ENCODE measurements at regions not wholly inside any gene's neighbourhood (a gene's known extent, or its start where the extent isn't known, plus 50 kb on each side); places are given as distances from the start of the nearest gene placed in this dataset.

GRCh38 chr14:25521616-25522015, 471.7 kb upstream of the STXBP6 start:
- Histone ChIP-seq H3K27me3 (ENCODE audit: insufficient read depth, low read depth, severe bottlenecking) (peaks cover 34% of the 10 kb centered on the region), H3K4me3 (ENCODE audit: low read depth, low read length) (no peak overlapping the region), H3K27ac (no peak overlapping the region), H3K36me3 (no peaks in the 10 kb centered on the region), H3K9me3 (ENCODE audit: severe bottlenecking) (no peaks in the 10 kb centered on the region)
- no peak for TF ChIP-seq CTCF (IDR thresholded peaks at IDR 0.05; ENCODE audit: low read depth, low read length)
- no peak for DNase-seq

GRCh38 chr14:25520821-25521220, 470.9 kb upstream of the STXBP6 start:
- no peak overlapping the region for H3K4me3 ChIP-seq (ENCODE audit: low read depth, low read length)
- no peaks in the 10 kb centered on the region for H3K36me3 ChIP-seq
- no peaks in the 10 kb centered on the region for H3K9me3 ChIP-seq (ENCODE audit: severe bottlenecking)
- no peak for TF ChIP-seq CTCF (IDR thresholded peaks at IDR 0.05; ENCODE audit: low read depth, low read length)
- H3K27ac ChIP-seq = no peak overlapping the region
- DNase-seq = no peak
- peaks cover 36% of the 10 kb centered on the region for H3K27me3 ChIP-seq (ENCODE audit: insufficient read depth, low read depth, severe bottlenecking)

GRCh38 chr14:25518364-25518763, 468.4 kb upstream of the STXBP6 start:
- no peak for DNase-seq
- H3K9me3 ChIP-seq (ENCODE audit: severe bottlenecking) = no peaks in the 10 kb centered on the region
- H3K36me3 ChIP-seq = no peaks in the 10 kb centered on the region
- no peak overlapping the region for H3K4me3 ChIP-seq (ENCODE audit: low read depth, low read length)
- H3K27ac ChIP-seq = no peak overlapping the region
- TF ChIP-seq CTCF (IDR thresholded peaks at IDR 0.05; ENCODE audit: low read depth, low read length) = no peak
- peaks cover 31% of the 10 kb centered on the region for H3K27me3 ChIP-seq (ENCODE audit: insufficient read depth, low read depth, severe bottlenecking)

- Histone ChIP-seq H3K9me3 (ENCODE audit: severe bottlenecking) (no peaks in the 10 kb centered on the region), H3K4me3 (ENCODE audit: low read depth, low read length) (no peak overlapping the region), H3K27me3 (ENCODE audit: insufficient read depth, low read depth, severe bottlenecking) (peaks cover 16% of the 10 kb centered on the region), H3K36me3 (no peaks in the 10 kb centered on the region), H3K27ac (no peak overlapping the region)
- TF ChIP-seq CTCF (IDR thresholded peaks at IDR 0.05; ENCODE audit: low read depth, low read length) = no peak
- DNase-seq = no peak
Measured at GRCh38 chr14:25516838-25517237, 466.9 kb upstream of the STXBP6 start.

- H3K27me3 ChIP-seq (ENCODE audit: insufficient read depth, low read depth, severe bottlenecking) = peaks cover 8% of the 10 kb centered on the region
- H3K4me3 ChIP-seq (ENCODE audit: low read depth, low read length) = no peak overlapping the region
- H3K36me3 ChIP-seq = no peaks in the 10 kb centered on the region
- TF ChIP-seq CTCF (IDR thresholded peaks at IDR 0.05; ENCODE audit: low read depth, low read length) = no peak
- no peak overlapping the region for H3K27ac ChIP-seq
- no peak for DNase-seq
- H3K9me3 ChIP-seq (ENCODE audit: severe bottlenecking) = no peaks in the 10 kb centered on the region
Measured at GRCh38 chr14:25508845-25509244, 458.9 kb upstream of the STXBP6 start.

- no peaks in the 10 kb centered on the region for H3K9me3 ChIP-seq (ENCODE audit: severe bottlenecking)
- DNase-seq = no peak
- TF ChIP-seq CTCF (IDR thresholded peaks at IDR 0.05; ENCODE audit: low read depth, low read length) = no peak
Measured at GRCh38 chr14:25501749-25502148, 451.8 kb upstream of the STXBP6 start.

More at GRCh38 chr14:25501749-25502148, 451.8 kb upstream of the STXBP6 start:
- Histone ChIP-seq H3K4me3 (ENCODE audit: low read depth, low read length) (no peak overlapping the region), H3K27ac (no peak overlapping the region), H3K27me3 (ENCODE audit: insufficient read depth, low read depth, severe bottlenecking) (peaks cover 13% of the 10 kb centered on the region), H3K36me3 (no peaks in the 10 kb centered on the region)

Data from WERI-Rb-1 (cell line).